ENCODE measurements at regions not wholly inside any gene's neighbourhood (a gene's known extent, or its start where the extent isn't known, plus 50 kb on each side); places are given as distances from the start of the nearest gene placed in this dataset.

- DNase-seq (ENCODE audit: low read depth, low spot score), result no peak
- H3K4me3 ChIP-seq (ENCODE audit: low read depth, low read length), result no peak overlapping the region
- TF ChIP-seq, protein P1, sequence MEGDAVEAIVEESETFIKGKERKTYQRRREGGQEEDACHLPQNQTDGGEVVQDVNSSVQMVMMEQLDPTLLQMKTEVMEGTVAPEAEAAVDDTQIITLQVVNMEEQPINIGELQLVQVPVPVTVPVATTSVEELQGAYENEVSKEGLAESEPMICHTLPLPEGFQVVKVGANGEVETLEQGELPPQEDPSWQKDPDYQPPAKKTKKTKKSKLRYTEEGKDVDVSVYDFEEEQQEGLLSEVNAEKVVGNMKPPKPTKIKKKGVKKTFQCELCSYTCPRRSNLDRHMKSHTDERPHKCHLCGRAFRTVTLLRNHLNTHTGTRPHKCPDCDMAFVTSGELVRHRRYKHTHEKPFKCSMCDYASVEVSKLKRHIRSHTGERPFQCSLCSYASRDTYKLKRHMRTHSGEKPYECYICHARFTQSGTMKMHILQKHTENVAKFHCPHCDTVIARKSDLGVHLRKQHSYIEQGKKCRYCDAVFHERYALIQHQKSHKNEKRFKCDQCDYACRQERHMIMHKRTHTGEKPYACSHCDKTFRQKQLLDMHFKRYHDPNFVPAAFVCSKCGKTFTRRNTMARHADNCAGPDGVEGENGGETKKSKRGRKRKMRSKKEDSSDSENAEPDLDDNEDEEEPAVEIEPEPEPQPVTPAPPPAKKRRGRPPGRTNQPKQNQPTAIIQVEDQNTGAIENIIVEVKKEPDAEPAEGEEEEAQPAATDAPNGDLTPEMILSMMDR (IDR thresholded peaks at IDR 0.05; ENCODE audit: low read depth, low read length), result no peak
- in situ Hi-C loops (cut with HindIII; ENCODE audit: low sequenced_read_pairs), result no loop called here
Measured at GRCh38 chr1:17883662-17884395, 128.7 kb downstream of the ACTL8 start.

DNA sequence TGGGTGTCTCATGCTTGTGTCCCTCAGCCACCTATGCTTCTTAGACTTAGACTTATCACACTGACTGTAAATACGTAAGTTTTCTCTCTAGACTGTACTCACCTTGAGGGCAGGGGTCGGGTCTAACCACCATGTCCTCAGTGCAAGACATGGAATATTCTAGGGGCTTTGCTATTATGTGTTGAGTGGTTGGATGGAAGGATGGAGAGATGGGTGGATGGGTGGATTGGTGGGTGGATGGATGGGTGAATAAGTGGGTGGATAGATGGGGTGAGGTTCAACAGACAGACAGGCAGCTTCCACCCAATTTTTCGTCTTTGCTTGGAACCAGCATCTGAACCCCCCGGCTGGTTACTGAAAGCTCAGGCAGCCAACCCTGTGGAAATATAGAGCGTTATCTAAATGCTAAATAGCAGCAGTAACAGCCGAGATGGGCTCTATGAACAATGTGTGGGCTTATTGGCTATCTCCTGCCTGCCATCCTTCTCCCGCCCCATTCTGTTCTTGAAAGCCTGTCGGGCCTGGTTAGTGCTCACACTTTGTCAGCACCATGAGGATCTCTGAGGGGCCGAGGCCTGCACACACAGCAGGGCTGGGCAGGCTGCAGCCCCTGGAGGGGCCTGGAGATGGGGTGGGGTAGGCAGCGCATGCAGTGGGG, 130.7 kb downstream of the ACTL8 start:
- in situ Hi-C loops (cut with HindIII; ENCODE audit: low sequenced_read_pairs), result no loop called here
- H3K4me3 ChIP-seq (ENCODE audit: low read depth, low read length), result no peak overlapping the region
- TF ChIP-seq, protein P1 (IDR thresholded peaks at IDR 0.05; ENCODE audit: low read depth, low read length), result no peak
- no peak for DNase-seq (ENCODE audit: low read depth, low spot score)

DNA sequence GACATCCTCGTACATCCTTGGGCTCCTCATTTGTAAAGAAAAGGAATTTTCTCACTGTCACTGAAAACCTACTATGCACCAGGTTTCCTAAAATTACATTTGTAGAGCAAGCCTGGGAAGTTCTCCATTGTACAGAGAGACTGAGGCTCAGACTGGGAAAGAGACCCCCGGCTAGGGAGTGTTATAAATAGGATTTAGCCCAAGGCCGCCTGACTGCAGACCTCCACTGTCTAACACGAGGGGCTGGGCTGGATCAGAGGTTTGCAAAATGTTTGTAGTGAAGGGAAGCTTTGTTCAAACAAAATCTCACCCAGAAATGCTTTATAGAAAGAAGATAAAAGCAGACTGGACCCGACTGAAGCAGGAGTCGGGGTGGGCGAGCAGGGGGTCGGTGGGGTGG, 131.3 kb downstream of the ACTL8 start:
- in situ Hi-C loops (cut with HindIII; ENCODE audit: low sequenced_read_pairs), result no loop called here
- H3K4me3 ChIP-seq (ENCODE audit: low read depth, low read length), result no peak overlapping the region
- DNase-seq (ENCODE audit: low read depth, low spot score), result no peak
- TF ChIP-seq, protein P1 (IDR thresholded peaks at IDR 0.05; ENCODE audit: low read depth, low read length), result no peak

GRCh38 chr1:17886838-17887441, 131.8 kb downstream of the ACTL8 start:
- DNase-seq (ENCODE audit: low read depth, low spot score), result no peak
- H3K4me3 ChIP-seq (ENCODE audit: low read depth, low read length), result no peak overlapping the region
- in situ Hi-C loops (cut with HindIII; ENCODE audit: low sequenced_read_pairs), result no loop called here
- TF ChIP-seq, protein P1 (IDR thresholded peaks at IDR 0.05; ENCODE audit: low read depth, low read length), result no peak

- in situ Hi-C loops (cut with HindIII; ENCODE audit: low sequenced_read_pairs), result no loop called here
- TF ChIP-seq, protein P1 (IDR thresholded peaks at IDR 0.05; ENCODE audit: low read depth, low read length), result no peak
- H3K4me3 ChIP-seq (ENCODE audit: low read depth, low read length), result no peak overlapping the region
- DNase-seq (ENCODE audit: low read depth, low spot score), result no peak
Measured at GRCh38 chr1:17887661-17888371, 132.7 kb downstream of the ACTL8 start.

DNA sequence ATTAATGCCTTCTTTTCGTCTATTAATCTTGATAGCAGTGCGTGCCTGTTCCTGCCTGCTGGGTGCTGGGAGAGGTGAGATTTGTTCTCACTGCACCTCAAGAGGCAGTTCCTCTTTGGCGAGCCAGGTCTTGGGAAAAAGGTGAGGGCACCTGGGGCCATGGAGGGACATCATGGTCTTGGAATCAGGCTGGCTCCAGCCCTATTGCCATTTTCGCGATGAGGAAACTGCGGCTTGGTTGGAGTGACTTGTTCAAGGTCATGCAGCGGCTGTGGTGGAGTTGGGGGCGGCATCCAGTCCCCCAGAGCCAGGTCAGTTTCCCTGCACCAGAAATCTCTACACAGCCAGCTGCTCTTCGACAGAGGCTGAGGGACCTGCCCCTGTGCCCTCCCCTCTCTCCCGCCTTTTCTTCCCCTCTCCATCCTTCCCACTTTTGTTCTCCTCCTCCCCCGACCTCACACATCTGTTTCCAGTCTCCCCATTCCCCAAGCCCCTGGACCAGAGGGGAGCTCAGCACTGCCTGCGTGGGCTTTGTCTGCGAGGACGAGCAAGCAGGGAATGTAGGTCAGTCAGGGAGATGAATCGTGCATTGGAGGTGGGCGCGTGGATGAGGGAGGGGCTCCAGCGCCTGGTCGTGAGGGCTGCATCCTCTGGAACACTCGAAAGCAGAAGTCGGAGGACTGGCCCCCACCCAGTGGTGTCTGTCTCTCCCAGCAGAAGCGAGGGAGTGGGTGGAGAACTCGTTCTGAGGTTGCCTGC, 135.1 kb downstream of the ACTL8 start:
- H3K4me3 ChIP-seq (ENCODE audit: low read depth, low read length), result no peak overlapping the region
- TF ChIP-seq, protein P1 (IDR thresholded peaks at IDR 0.05; ENCODE audit: low read depth, low read length), result no peak
- in situ Hi-C loops (cut with HindIII; ENCODE audit: low sequenced_read_pairs), result no loop called here
- no peak for DNase-seq (ENCODE audit: low read depth, low spot score)

Measured in astrocyte of the spinal cord (primary cell).